GM18498 (cell line): ENCODE measurements at regions not wholly inside any gene's neighbourhood (a gene's known extent, or its start where the extent isn't known, plus 50 kb on each side); places are given as distances from the start of the nearest gene placed in this dataset.
"Not testable (repeated sequence)": the region's sequence is repeated elsewhere in the genome, so short reads cannot be mapped to it uniquely, and the experiment has no call there.

ENCODE experiments used
- ATAC-seq: cut with Tn5 transposase; IDR thresholded peaks from one replicate; pipeline ENCODE4 v1.9.1; 2021; ENCODE audit warnings: mild to moderate bottlenecking, moderate library complexity; ENCODE audit not compliant: unreplicated experiment

GRCh38 chr5:91927439-91927838 lies 544.3 kb upstream of the ARRDC3 start:
- no peak for ATAC-seq

DNA sequence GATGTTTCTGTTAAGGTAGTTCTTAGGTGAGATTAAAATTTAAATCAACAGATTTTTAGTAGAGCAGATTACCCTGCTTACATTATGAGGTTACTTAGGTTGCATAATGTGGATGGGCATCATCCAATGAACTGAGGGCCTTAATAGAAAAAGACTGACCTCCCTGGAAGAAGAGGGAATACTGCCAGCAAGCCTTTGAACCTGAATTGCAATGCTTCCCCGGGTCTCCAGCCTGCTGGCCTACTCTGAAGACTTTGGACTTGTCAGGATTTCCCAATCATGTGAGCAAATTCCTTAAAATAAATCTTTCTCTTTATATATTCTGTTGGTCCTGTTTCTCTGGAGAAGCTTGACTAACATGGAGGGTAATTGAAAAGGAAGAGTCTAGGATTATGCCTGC lies 542.1 kb upstream of the ARRDC3 start:
- ATAC-seq = no peak

DNA sequence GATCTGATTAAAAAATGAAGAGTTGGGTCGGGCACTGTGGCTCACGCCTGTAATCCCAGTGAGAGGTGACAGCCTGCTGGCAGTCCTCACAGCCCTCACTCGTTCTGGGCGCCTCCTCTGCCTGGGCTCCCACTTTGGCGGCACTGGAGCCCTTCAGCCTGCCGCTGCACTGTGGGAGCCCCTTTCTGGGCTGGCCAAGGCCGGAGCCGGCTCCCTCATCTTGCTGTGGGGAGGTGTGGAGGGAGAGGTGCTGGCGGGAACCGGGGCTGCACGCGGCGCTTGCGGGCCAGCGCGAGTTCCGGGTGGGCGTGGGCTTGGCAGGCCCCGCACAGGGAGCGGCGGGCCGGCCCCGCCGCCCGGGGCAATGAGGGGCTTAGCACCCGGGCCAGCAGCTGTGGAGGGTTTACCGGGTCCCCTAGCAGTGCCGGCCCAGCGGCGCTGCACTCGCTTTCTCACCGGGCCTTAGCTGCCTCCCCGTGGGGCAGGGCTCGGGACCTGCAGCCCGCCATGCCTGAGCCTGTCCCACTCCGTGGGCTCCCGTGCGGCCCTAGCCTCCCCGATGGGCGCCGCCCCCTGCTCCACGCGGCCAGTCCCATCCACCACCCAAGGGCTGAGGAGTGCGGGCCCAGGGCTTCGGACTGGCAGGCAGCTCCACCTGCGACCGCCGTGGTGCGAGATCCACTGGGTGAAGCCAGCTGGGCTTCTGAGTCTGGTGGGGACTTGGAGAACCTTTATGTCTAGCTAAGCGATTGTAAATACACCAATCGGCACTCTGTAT lies 534.1 kb upstream of the ARRDC3 start:
- not testable (repeated sequence) for ATAC-seq

DNA sequence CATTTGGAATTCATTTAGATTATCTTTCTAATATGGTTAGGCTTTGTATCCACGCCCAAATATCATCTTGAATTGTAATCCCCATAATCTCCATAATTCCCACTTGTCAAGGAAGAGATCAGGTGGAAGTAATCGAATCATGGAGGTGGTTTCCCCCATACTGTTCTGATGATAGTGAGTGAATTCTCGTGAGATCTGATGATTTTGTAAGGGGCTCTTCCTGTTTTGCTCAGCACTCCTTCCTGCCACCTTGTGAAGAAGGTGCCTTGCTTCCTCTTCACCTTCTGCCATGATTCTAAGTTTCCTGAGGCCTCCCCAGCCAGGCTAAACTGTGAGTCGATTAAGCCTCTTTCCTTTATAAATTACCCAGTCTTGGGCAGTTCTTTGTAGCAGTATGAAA lies 527.5 kb upstream of the ARRDC3 start:
- ATAC-seq = no peak

- ATAC-seq = no peak
Measured at GRCh38 chr5:91910247-91910646, 527.1 kb upstream of the ARRDC3 start.

GRCh38 chr5:91906494-91906893 lies 523.4 kb upstream of the ARRDC3 start:
- ATAC-seq = no peak

DNA sequence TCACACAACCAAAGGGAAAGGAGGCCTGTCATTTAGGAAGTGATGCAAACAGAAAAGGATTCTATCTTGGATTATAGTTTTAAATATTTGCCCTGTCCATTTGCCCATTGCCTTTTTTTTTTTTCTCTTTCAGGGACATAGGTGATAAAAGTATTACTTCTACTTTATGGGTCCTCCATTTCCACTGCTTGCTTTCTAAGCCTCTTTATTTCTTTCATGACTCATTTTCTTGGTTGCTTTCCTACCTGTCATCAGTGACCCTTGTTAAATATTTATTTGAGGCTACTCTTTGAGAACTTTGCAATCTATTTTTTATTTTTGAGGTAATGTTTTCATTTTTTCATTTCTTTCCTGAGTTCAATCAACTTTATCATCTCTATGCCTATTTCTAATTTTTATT lies 522.9 kb upstream of the ARRDC3 start:
- ATAC-seq = no peak

GRCh38 chr5:91898898-91899297 lies 515.8 kb upstream of the ARRDC3 start:
- no peak for ATAC-seq

- ATAC-seq = no peak
Measured at GRCh38 chr5:91898019-91898418, 514.9 kb upstream of the ARRDC3 start.

GRCh38 chr5:91888810-91889209 lies 505.7 kb upstream of the ARRDC3 start:
- no peak for ATAC-seq

DNA sequence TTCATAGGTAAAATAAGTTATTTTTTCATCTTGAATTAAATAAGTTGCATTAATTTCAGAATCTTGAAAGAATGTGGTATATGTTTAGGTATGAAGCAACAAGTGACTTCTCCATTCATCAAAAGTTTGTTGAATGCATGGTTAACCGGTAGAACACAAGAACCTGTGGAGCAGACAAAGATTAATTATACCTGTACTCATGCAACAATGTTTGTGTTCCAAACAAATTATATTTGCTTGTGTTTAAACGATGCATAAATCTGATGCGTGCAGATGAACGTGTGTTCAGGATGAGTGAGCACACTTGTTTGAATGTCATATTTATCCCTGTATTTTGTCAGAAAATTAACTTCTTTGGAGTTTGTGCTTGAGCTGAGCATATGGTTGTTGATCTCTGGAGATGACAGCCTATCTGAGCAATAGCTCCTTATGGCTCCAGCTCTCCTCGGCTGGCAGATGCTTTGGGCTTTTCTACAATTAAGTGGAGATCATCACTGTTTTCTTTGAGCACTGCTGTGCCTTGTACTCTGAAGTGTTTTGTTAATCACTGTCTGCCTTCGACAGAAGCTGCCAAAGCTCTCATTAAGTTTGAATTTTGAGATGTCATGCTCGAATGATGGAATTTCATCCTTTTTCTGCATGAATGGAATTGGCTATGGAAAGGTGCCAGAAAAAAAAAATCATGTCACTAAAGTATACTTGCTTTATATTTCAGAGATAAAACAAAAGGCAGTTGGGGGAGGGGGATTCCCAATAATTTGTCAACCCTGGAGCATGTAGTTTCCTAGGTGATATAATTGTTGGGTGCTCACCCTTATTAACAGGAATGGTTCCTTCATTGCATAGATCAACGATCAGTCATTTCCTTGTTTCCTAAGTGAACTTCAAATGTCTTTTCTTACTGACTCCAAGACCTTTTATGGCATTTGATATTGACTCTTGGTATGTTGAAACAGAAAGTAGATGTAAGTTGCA lies 502.5 kb upstream of the ARRDC3 start:
- no peak for ATAC-seq

DNA sequence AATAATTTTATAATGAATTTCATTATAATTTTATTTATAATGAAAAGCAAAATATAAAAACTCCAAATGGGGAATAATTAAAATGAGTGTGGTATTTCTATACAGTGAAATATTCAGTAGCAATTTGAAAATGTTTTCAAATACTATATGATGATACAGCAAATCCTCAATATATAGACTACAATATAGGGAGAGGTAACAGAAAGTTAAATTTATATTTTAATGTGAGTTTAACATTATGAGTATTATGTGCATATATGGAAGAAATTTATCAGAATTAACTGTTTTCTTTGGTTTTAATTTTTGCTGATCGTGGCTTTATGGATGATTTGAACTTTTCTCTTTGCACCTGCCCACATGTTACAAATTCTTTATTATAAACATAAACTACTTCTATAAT lies 500.9 kb upstream of the ARRDC3 start:
- ATAC-seq = no peak

- no peak for ATAC-seq
Measured at GRCh38 chr5:91875196-91875779, 492.2 kb upstream of the ARRDC3 start.

- no peak for ATAC-seq
Measured at GRCh38 chr5:91867799-91868198, 484.7 kb upstream of the ARRDC3 start.

DNA sequence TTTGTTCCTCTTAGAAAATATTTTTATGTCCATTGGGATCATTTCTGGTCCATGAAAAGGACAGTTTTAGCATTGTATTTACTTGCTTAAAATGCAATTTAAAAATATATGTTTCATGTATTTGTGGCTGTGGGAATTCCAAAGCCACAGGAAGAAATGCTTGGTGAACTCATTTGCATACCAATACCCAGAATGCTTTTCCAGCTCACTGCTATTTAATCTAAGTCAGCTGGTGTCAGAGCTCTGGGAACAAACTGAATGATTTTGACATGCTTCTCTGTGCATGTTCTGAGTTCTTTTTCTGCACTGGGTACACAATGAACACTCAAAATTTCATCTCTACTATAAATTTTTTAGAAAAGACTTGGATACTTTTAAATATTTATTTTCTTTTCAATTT lies 482.8 kb upstream of the ARRDC3 start:
- no peak for ATAC-seq

- ATAC-seq = no peak
Measured at GRCh38 chr5:91864962-91865361, 481.8 kb upstream of the ARRDC3 start.

GRCh38 chr5:91851670-91852069 lies 468.6 kb upstream of the ARRDC3 start:
- ATAC-seq = no peak

GRCh38 chr5:91850031-91850430 lies 466.9 kb upstream of the ARRDC3 start:
- no peak for ATAC-seq

DNA sequence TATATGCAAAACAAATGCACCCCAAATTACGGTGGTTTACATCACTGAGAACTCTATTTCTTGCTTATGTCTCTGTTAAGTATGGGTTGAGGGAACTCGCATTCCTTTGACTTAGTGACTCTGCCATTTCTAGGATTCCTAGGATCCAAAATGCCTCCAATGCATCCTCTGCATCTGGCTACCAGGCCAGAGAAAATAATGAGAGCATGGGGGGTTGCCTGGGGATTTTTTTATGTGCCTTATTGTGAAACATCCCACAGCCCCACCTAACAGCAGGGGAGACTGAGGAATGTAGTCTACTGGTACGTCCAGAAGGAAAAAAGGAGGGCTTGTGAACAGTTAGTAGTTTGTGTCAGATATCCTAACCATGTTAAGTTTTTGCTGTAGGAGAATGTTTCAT lies 466.0 kb upstream of the ARRDC3 start:
- no peak for ATAC-seq

GRCh38 chr5:91848453-91848852 lies 465.3 kb upstream of the ARRDC3 start:
- ATAC-seq = no peak

DNA sequence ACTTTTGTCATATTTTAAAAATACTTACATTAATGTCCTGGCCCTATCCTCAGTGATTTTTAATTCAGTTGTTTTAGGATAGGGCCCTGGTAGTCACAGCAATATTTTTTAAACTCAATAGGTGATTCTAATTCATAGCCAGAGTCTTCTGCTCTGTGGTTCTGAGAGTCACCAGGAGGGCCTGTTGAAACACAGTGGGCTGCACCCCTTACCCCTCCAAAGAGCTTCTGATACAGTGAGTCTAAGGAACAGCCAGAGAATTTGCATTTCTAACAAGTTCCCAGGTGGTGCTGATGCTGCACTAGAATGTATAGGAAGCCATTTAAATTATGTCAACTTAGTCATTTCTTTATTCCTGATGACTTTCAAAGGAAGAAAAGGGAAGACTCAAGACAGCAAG lies 458.3 kb upstream of the ARRDC3 start:
- no peak for ATAC-seq

DNA sequence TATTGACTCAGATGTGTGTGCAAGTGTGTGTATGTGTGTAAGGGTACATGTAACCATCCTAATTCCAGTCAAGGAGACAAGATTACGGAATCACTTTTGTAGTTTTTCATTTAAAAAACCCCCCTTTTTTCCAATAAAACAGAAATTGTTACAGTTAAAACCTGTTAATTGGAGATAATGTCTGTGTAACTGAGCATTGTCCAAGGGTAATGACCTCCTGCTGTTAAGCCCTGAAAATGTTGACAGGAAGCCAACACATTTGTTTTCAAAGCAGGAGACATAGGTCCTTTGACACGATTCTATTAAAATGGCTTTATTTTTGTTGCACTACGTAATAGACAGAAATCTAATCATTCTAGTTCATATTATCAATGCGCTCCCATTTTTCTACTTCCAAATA lies 457.3 kb upstream of the ARRDC3 start:
- no peak for ATAC-seq
